Muscle of back (tissue), 3 donors: ENCODE measurements at regions not wholly inside any gene's neighbourhood (a gene's known extent, or its start where the extent isn't known, plus 50 kb on each side); places are given as distances from the start of the nearest gene placed in this dataset.

Experiments
- DNase-seq, 3 donors: peaks; one replicate each; pipeline versions ENCODE4 v3.0.0 to v3.0.0-alpha.2; 2013

DNA sequence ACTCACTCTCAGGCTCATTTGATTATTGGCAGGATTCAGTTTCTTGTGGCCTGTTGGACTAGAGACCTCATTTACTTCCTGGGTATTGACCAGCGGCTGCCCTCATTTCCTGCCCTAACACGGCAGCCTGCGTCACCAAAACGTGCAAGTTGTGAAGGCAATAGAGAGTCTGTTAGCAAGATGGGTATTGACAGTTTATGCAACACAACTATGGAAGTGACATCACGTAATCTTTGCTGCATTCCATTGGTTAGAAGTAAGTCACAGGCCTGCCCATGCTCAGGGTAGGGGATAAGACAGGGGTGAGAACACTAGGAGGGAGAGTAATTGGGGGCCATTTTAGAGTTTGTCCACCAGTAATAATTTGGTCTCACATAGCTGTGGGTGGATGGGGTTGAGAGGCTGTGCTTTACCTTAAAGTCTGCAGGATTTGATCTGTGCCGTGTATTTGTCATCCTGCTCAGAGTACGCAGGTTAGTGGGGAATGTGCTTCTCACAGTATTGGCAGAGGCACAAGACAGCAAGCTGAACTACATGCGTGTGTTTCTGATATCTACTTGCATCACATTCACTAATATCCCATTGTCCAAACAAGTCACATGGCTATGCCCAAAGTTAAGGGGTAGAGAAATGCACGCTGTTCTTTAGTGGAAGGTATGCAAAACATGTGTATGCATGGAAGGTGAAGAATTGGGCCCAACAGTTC, 83.3 kb downstream of the EDEM1 start:
- no peak for DNase-seq

DNA sequence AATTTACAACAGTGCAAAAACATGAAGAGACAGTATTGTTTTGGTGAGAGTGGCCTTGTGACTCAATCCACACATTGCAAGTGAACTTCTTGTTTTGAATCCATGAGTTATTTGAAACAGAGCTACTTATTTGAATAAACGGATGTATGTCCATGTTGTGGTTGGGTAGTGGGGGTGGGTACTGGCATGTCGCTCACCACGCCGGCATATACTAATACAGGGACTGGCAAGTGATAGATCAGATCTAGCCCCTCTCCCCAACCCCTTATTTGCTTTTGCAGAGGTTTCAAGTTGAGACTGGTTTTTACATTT, 83.8 kb downstream of the EDEM1 start:
- DNase-seq = no peak

DNA sequence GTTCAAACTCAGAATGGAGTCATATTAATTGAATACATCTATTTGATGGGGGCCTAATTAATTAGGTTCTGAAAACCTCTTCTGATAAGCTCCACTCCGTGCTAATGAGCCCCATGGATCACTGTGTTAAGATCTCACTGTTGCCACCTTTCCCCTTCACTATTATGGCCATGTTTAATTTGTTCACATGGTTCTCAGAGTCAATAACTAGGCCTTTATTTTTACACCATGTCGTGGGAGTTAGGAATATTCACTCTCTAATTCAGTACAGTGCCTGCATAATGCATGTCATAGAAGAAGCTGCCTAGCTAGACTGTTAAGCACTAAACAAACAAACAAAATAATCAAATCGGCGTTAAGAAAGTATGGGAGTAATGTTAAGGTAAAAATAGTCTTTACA, 84.9 kb downstream of the EDEM1 start:
- no peak for DNase-seq

DNA sequence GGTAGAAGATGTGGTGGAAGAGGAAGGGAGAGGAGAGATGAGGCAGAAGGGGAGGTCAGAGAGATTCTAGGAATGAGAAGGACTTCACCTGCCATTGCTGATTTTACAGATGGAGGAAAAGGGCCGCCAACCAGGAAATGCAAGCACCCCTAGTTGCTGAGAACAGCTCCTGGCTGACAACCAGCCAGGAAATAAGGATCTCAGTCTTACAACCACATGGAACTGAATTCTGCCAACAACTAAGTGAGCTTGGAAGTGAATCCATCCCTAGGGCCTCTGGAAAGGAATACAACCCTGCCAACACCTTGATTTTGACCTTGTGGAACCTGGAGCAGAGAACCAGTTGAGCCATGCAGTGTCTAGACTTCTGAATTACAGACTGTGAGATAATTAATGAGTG, 86.6 kb downstream of the EDEM1 start:
- DNase-seq = peak in 2 of 3 donors; percentile 54 to 79

DNA sequence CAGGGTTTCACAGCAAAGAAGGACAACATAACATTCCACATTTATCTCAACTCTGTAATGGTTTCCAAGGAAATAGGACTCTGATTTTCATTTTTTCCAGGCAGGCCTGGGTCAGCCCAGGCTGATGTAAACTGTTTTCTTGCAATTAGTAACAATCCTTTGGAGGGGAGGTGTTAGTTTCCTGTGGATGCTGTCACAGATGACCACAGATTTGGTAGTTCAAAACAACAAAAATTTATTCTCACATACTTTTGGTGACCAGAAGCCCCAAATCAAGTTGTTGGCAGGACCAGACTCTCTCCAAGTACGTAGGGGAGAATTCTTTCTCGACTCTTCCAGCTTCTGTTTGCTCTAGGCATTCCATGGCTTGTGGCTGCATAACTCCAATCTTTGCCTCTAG, 88.0 kb downstream of the EDEM1 start:
- DNase-seq = peak in 1 of 3 donors; percentile 67

DNA sequence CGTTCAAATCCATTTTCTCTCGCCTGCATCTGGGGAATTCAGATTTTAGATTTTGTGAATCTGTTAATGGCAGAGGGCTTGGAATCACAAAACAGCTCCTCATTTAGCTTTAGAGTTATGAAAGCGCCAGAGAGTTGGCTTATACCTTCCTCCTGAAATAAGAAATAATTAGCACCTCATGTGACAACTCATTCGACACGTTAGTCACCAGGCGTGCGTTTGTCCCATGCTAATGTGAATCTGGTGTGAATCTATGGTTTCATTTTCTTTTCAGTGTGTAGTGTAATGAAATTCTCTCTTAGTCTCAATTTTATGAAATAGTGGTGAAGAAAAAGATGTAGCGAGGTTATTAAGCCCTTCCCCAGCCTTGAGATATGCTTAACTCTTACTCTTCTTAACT, 89.4 kb downstream of the EDEM1 start:
- DNase-seq = no peak

DNA sequence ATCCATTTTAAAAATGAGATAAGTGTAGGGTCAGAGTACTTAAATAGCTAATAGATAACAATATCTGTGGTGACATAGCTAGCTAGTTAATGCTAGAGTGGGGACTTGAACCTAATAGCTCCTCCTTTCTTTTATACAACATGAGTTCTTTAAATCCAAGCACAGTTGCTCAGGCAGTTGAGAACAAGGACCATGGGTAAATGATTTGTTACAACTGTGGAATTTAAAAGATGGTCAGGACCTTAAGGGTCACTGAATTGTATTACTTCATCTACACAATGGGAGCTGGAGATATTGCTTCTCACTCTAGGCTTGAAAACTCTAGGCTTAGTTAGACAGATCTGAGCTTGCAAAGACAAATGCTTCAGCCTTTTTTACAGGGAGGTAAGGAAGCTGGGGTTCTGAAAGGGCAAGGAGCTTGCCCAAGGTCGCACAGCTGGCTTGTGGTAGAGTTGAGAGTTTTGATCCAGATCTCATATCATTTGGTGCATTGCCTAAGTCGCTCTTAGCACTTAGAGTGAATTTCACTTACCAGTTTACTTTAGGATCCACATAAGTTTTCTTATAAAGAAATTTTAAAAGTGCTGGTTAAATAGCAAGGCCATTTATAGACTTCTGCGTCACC, 90.2 kb downstream of the EDEM1 start:
- no peak for DNase-seq

DNA sequence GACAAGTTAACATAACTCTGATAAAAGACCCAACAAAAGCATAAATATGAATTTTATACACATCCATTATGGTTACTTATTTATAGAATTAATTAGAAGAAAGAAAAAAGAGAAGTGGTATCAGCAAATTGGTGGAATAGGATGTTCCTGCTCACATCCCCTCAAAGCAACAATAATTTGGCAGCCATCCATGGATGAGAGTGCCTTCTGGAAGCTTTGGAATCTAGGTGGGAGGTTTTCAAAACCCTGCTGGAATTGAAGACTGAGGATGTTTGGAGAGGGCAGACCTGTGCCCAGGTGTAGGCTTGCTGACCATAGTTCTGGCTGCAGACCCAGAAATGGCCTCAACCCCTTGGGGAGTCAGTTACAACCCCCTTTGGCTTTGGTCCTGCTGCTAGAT, 91.2 kb downstream of the EDEM1 start:
- DNase-seq = no peak

DNA sequence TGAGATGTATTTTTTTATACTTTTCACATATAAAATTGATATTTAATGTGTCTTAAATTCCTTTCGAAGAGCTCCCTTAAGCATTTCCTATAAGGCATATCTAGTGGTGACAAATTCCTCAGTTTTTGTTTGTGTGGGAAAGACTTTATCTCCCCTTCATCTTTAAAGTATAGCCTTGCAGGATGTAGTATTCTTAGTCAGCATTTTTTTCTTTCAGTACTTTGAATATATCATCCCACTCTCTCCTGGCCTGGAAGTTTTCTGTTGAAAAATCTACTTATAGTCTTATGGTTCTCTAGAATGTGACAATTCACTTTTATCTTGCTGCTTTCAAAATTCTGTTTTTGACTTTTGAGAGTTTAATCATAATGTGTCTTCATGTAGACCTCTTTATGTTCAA, 95.2 kb downstream of the EDEM1 start:
- no peak for DNase-seq

DNA sequence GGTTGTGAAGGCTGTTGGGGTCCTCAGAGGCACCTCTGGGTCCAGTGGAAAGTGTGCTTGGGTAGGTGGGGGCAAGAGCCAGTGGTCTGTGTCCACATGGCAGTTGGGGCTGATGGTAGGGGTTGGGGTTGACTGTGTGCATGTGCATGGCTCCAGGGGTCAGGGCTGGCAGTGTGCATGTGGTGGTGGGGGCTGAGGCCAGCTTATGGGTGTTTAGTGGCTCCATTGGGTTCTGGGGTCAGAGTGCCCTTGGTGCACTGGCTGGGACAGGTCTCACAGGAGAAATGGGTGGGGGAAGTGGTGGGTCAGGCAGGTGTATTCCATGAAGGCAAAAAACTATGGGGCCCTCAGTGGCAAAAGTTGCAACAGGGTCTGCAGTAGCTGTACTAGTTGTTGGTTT, 97.9 kb downstream of the EDEM1 start:
- DNase-seq = no peak

DNA sequence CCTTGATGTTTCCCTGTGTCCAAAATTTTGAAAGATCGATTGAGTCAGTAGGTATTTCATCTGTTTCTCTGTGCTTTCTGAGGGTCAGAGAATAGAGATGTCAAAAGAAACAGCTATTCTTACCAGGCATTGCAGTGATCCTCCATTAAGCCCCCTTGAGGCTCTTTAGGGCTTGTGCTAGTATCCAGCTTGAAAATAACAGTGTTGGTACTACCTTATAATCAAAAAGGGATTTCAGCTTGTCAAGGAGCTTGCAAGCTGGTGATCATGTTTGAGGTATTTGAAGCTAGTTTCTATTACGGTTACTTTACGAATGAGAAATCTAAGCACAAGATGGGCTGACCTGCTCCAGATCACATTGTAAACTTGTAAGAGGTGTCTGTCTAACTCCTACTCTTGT, 103.4 kb downstream of the EDEM1 start:
- no peak for DNase-seq

DNA sequence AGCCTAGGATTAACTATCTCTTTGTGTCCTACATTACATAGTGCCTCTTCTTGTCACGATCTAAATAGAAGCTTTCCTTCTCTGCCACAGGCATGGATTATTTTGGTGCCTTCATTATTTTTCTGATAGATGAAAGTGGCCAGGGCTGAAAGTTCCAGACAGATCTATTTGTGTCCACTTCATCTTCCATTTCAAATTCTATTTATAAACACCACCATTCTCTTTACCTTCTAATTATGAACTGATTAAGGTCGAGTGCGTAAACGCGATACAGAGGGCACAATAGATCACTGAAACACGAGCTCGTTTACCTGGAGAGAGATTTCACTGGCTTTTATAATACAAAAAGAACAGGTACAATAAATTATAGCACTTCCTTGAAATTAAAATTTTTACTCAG, 105.0 kb downstream of the EDEM1 start:
- DNase-seq = no peak

DNA sequence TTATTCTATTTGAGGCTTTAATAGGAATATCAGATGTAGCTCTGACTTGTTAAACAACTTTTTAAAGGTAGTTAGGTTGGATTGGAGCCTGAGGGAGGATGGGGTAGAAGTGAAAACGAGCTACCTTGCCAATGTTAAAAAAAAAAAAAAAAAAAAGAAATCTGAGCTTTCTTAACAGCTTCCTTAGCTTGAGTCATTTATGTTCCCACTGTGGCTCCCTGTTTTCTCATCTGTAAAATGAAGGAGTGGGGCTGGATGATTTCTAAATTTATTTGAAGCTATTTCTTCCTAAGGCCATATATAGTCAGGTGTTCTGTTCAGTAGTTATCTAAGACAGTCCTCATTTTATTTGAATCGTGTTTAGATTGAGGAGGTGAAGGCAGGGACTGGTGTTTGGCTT, 105.7 kb downstream of the EDEM1 start:
- DNase-seq = no peak

DNA sequence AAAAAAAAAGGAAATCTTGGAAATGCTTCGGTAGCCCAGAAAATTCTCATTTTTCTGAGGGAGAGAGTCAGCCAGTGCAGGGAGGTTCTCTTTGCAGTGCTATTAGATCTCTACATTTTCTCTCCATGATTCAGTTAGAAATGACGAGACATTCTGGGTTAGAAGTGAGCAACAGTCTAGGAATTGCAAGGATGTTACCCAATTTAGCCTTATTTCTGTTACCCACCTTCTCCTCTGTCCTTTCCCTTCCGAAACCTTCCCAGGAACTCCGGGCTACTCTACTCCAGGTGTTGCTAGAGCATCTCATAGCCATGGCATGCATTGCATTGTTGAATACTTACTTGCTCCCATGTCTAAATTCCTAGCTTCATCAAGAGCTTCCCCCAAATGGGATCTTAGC, 106.8 kb downstream of the EDEM1 start:
- peak in 1 of 3 donors; percentile 57 for DNase-seq

DNA sequence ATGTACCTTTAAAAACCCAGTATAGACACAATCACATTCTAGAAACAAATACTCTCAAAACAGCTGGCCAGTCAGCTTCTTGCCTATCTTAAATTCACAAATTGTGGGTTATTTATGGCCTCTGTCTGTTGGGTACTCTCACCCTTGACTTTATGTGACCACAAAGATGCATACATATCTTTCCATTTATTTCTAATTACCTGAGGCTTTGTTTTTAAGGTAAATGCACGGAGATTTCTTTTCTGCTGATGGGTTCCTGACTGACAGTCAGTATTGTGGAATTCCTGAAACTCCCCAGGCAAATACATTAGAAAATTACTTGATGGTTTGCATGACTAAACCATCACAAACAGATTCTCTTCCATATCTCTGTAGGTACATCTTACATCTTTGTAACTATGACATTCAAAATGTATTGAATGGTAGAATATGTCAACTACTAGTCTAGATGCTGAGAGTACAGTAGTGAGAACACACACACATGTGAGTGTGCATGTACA, 107.7 kb downstream of the EDEM1 start:
- DNase-seq = no peak

DNA sequence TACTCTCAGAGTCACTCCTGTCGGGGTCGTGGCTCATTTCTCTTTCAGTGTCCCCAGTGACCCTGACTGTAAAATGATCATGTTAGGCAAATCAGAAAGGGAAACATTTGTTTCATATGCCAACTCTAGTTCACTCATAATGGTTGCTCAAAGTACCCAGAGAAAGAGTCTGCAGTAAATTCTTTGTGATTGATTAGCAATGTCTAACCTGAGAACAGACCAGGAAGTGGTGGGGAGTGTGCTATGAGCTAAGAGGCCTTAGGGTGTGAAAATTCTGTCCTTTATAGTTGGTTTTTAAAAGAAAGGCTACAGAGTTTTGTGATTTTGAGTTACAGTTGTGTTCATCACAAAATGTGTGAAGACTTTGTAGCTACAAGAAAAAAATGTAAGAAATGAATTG, 108.9 kb downstream of the EDEM1 start:
- DNase-seq = no peak

DNA sequence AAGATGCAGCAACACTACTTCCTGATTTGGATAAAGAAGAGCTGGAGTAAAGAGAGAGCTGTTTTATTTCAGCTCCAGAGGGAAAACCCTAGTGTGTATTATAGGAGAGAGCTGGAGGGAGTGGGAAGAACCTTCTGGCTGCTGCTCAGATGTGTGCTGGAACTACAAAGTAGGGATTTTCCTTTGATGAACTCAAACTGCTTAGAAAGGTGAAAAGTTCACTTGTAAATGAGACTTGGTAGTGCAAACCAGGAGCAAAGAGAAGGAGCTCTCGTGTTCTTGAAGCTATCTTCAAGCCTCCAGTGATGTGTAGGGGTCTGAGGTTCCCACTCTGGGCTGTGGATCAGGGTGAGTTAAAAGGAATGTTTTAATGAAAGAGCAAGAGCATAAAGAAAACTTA, 110.4 kb downstream of the EDEM1 start:
- DNase-seq = no peak

DNA sequence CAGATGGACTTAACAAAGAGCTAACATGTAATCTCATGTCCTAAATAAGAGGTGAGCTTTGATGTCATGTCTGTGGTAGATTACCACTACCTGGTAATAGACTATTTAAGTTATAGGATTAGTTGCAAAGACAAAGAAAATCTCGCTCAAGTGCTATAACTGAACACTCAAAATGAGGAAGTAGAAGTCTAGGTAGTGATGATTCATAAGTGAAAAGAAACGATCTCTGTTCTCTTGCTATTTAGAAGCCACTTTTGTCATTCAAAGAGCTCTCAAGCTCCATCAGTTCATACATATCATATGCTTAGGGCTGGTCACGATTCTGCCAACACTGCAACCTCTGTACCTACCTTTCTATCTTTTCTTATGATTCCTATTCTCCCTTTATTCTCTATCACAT, 110.9 kb downstream of the EDEM1 start:
- DNase-seq = no peak

DNA sequence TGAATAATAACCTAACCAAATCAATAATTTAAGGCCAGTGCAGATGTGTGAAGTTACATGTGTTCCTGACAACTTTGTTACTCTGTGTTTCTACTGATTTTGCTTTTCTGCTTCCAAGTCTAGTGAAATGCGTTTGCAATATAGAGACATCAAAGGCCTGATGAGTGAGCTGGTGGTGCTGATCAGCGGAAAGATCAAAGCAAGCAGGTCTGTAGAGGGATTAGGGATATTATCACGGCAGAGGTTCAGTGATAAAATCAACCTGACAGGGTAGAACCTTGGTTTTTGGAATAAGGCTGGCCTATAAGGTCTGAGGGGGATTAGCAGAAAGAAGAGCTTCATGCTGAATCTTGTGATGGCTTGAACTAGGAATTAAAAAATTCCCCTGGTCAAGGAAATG, 111.7 kb downstream of the EDEM1 start:
- DNase-seq = no peak

DNA sequence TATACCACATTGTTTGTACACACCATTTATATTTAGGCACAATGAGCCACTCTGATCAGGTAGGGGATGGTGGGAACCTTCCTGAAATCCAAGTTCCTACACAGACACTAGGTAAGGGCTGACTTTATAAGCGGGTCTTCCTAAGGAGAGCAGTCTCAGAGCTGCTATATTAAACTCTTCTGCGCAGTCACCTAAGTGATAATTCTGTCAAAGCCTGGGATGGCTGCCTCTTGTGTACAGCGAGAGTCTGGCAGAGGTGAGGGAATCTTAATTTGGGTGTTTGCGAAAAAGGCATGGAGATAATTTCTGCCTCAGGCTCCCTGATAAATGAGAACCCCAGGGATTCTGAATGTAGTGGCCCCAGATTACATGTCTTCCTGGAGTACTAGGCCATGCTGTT, 113.1 kb downstream of the EDEM1 start:
- no peak for DNase-seq

DNA sequence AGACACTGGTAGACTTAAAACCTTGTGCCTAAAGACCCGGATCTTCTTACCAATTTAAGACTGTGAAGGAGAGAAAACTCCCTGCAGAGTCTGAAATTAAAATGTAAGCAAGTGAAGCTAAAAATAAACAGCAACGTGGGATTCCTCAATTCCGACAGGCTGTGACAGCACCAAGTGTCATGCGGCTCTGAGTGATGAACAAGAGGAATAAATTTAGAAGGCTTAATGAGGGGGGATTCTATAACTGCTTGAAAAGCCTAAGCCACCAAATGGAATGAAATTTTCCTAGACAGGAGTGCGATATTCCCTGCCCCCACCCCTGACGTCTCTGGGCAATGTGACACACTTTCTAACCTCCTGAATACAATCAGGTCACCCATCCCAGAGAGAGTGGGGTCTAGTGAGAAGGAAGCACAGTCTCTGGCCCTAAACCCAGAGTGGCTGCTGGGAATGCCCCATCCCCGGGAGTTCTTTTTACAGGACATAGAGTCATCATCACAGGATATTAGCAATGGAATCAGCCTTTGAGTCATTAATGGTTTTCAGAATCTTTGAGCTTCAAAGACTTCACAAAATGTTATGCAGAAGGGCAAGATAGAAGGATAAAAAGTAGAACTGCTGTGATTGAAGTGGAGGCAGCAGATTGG, 114.3 kb downstream of the EDEM1 start:
- no peak for DNase-seq

DNA sequence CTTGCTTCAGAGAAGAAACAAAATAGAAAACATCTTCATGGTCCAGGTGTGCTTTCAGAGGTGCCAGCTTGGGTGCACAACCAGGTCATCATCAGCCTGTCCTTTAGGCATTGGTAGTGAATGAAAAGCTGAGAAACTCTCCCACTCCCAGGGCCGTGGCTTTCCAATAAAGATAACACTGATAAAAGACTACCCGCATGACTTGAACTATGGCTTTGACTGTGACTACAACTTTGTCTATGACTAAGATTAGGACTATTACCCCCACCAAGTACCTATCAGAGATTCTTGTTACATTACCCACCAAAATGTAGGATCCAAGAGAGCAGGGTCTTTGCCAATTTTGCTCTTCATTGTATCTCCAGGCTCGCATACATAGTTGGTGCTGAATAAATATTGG, 115.2 kb downstream of the EDEM1 start:
- DNase-seq = no peak

DNA sequence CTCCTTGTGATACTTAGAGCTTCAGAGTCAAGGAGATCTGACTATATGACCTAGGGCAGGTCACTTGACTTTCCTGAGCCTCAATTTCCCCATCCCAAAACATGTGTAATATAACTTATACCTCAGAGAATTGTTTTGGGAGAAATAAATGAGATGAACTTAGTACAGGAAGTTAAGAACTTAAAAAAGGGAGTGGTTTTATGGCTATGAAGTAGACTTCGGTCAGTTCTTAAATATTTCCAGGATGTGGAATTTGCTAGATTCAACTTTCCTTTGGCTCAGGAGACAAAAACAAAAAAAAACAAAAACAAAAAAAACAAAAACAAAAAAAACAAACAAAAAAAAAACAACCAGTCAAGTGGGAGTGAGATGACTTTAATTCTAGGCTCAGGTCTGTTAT, 116.7 kb downstream of the EDEM1 start:
- no peak for DNase-seq
